Breast epithelium (tissue), 3 donors: ENCODE measurements at regions not wholly inside any gene's neighbourhood (a gene's known extent, or its start where the extent isn't known, plus 50 kb on each side); places are given as distances from the start of the nearest gene placed in this dataset.

Experiments
- CTCF ChIP-seq, 3 donors: fragments of 450-650 bp; IDR thresholded peaks; one replicate each; pipeline ENCODE4 v1.5.1; 2016 to 2017; ENCODE audit warnings: antibody characterized with exemption in 3 of 3, mild to moderate bottlenecking in 3 of 3, moderate library complexity in 3 of 3
- POLR2A ChIP-seq: fragments of 450-650 bp; IDR thresholded peaks from one replicate; pipeline ENCODE4 v1.6.1; 2016; ENCODE audit warnings: antibody characterized with exemption, mild to moderate bottlenecking, moderate library complexity
- POLR2AphosphoS5 ChIP-seq, 3 donors: sonication (generic); formaldehyde crosslinking; IDR thresholded peaks; one replicate each; pipeline ENCODE4 v1.6.1; 2017; ENCODE audit warnings: antibody characterized with exemption in 3 of 3

- TF ChIP-seq CTCF (IDR thresholded peaks at IDR 0.05) (no peak), POLR2A (no peak), POLR2AphosphoS5 (IDR thresholded peaks at IDR 0.05) (no peak)
Observed at GRCh38 chr9:127559247-127559680, 52.8 kb upstream of the STXBP1 start.
